Esophagus squamous epithelium (tissue), 5 donors: ENCODE measurements at regions not wholly inside any gene's neighbourhood (a gene's known extent, or its start where the extent isn't known, plus 50 kb on each side); places are given as distances from the start of the nearest gene placed in this dataset.

Source experiments
- DNase-seq: peaks from one replicate; lab custom pipeline; 2025; lab: John Stamatoyannopoulos, UW
- H3K27ac ChIP-seq, 4 donors: fragments of 200-600 bp; sonication (generic); one replicate each; pipeline ENCODE4 v1.5.1; 2016 to 2019; ENCODE audit warnings: mild to moderate bottlenecking in 1 of 4
- H3K27me3 ChIP-seq, 4 donors: fragments of 200-600 bp; sonication (generic); 1 replicate in 3 of 4; 2 replicates in 1 of 4; pipeline versions ENCODE4 v1.5.1 to v1.6.0; 2017 to 2021; ENCODE audit warnings: antibody characterized with exemption in 1 of 4
- H3K36me3 ChIP-seq, 3 donors: fragments of 200-600 bp; sonication (generic); one replicate each; pipeline ENCODE4 v1.5.1; 2016 to 2019
- H3K4me1 ChIP-seq, 3 donors: fragments of 200-600 bp; sonication (generic); one replicate each; pipeline ENCODE4 v1.5.1; 2017 to 2019
- H3K4me3 ChIP-seq, 4 donors: fragments of 200-600 bp; sonication (generic); 1 replicate in 3 of 4; 2 replicates in 1 of 4; pipeline ENCODE4 v1.5.1; 2016 to 2019; ENCODE audit warnings: mild to moderate bottlenecking in 2 of 4, moderate library complexity in 1 of 4
- H3K9me3 ChIP-seq, 3 donors: fragments of 200-600 bp; sonication (generic); one replicate each; pipeline ENCODE4 v1.5.1; 2016 to 2019
- POLR2A ChIP-seq, 4 donors: fragments of 450-650 bp; IDR thresholded peaks; one replicate each; pipeline ENCODE4 v1.6.1; 2017; ENCODE audit warnings: antibody characterized with exemption in 4 of 4, mild to moderate bottlenecking in 4 of 4, moderate library complexity in 3 of 4
- WGBS, 2 donors: methylation state at CpG; one replicate each; pipeline ENCODE4 v1.1.5; 2018; 5-methylcytosine and 5-hydroxymethylcytosine counted together
- intact Hi-C: fragments of 100-400 bp; cut with DNase I; formaldehyde crosslinking; loops from one replicate; pipeline ENCODE4 v1.15.0; 2022
- TF ChIP-seq, protein P1 (sequence below), 6 experiments: fragments of 450-650 bp in 4 of 6; fragments of 200-600 bp in 2 of 6; sonication (generic) in 2 of 6; IDR thresholded peaks; one replicate each; pipeline ENCODE4 v1.5.1; 2016 to 2019; ENCODE audit warnings: antibody characterized with exemption in 6 of 6, mild to moderate bottlenecking in 4 of 6, moderate library complexity in 4 of 6
- donor health status: DM: yes; HTN: yes; CAD: no.

DNA sequence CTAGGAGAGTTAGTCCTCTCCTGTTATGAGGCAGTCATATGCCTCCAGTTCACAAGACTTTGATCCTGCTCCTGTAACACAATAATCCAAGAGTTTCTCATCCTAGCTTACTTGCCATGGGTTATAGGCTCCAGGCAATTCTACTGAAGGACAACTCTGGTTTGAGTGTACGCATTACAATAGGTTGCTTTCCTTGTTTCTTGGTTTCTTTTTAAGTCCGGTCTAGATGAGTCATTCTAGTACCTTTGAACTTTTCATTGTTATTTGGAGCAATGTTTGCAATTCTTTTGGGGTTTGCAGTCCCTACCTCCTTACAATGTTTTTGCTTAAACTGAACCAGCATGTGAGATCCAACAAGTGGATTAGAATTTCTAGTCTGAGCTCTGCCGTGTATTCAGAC is 109.1 kb downstream of the ANAPC4 start:
- no peaks in the 10 kb centered on the region for H3K36me3 ChIP-seq
- H3K4me3 ChIP-seq, result no peak overlapping the region
- 20 to 34% methylated on average over 3 of the region's 3 CpGs for WGBS, 2 donors
- H3K27me3 ChIP-seq, result no peaks in the 10 kb centered on the region
- intact Hi-C loops, result no loop called here
- no peak for TF ChIP-seq POLR2A (IDR thresholded peaks at IDR 0.05)
- TF ChIP-seq, protein P1, sequence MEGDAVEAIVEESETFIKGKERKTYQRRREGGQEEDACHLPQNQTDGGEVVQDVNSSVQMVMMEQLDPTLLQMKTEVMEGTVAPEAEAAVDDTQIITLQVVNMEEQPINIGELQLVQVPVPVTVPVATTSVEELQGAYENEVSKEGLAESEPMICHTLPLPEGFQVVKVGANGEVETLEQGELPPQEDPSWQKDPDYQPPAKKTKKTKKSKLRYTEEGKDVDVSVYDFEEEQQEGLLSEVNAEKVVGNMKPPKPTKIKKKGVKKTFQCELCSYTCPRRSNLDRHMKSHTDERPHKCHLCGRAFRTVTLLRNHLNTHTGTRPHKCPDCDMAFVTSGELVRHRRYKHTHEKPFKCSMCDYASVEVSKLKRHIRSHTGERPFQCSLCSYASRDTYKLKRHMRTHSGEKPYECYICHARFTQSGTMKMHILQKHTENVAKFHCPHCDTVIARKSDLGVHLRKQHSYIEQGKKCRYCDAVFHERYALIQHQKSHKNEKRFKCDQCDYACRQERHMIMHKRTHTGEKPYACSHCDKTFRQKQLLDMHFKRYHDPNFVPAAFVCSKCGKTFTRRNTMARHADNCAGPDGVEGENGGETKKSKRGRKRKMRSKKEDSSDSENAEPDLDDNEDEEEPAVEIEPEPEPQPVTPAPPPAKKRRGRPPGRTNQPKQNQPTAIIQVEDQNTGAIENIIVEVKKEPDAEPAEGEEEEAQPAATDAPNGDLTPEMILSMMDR (IDR thresholded peaks at IDR 0.05), result no peak
- H3K9me3 ChIP-seq, result peaks cover 0 to 18% (median 12%) of the 10 kb centered on the region in 3 donors
- DNase-seq, result no peak
- H3K4me1 ChIP-seq, result peaks cover 0 to 32% (median 0%) of the 10 kb centered on the region in 3 donors
- no peak overlapping the region for H3K27ac ChIP-seq

DNA sequence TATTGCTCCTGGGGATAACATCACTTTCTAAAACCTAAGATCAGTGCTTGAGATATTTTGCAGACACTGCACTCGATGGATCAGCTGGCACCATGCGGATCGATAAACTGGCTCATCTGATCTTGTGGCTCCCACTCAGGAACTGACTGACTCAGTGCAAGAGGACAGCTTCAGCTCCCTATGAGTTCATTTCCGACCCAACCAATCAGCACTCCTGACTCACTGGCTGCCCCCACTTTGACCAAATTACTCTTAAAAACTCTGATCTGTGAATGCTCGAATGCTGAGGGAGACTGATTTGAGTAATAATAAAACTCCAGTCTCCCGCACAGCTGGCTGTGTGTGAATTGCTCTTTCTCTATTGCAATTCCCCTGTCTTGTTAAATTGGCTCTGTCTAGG is 110.1 kb downstream of the ANAPC4 start:
- 82 to 91% methylated on average over 6 of the region's 6 CpGs for WGBS, 2 donors
- no peak for DNase-seq
- Histone ChIP-seq H3K4me1 (peaks cover 0 to 32% (median 0%) of the 10 kb centered on the region in 3 donors), H3K9me3 (peaks cover 0 to 18% (median 12%) of the 10 kb centered on the region in 3 donors), H3K27ac (no peak overlapping the region), H3K4me3 (no peak overlapping the region), H3K27me3 (no peaks in the 10 kb centered on the region), H3K36me3 (no peaks in the 10 kb centered on the region)
- TF ChIP-seq, protein P1 (IDR thresholded peaks at IDR 0.05), result no peak
- TF ChIP-seq POLR2A (IDR thresholded peaks at IDR 0.05), result no peak
- intact Hi-C loops, result no loop called here

DNA sequence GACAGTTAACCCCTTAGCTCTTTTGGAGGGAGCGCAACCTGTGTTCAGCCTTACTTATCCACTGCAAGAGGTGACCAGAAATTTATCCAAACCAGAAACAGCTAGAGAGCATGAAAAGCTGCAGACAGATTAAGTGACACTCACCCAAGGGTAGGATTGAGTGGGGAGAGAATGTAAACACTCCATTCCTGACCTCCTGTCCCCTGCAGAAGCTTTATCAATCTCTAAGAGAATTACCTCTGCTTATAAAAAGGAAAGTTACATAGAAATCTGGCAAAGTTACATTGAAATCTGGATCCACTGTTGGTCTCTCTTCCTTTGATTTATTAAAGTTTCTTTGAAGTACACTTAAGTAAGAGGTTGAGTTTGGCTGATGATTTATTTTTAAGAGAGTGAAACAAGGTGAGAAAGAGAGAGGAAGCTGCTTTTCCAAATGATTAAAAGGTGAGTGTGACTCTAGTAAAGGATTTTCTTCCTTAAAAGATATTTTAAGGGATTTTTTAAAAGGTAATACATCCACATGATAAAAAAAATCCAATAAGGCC is 112.3 kb downstream of the ANAPC4 start:
- Histone ChIP-seq H3K4me3 (no peak overlapping the region), H3K4me1 (peaks cover 0 to 21% (median 0%) of the 10 kb centered on the region in 3 donors), H3K27me3 (no peaks in the 10 kb centered on the region), H3K9me3 (peaks cover 0 to 18% (median 12%) of the 10 kb centered on the region in 3 donors), H3K36me3 (no peaks in the 10 kb centered on the region), H3K27ac (no peak overlapping the region)
- DNase-seq, result no peak
- WGBS, 2 donors, result 75 to 100% methylated on average over 1 of the region's 1 CpG
- TF ChIP-seq POLR2A (IDR thresholded peaks at IDR 0.05), result no peak
- TF ChIP-seq, protein P1 (IDR thresholded peaks at IDR 0.05), result no peak
- intact Hi-C loops, result no loop called here

DNA sequence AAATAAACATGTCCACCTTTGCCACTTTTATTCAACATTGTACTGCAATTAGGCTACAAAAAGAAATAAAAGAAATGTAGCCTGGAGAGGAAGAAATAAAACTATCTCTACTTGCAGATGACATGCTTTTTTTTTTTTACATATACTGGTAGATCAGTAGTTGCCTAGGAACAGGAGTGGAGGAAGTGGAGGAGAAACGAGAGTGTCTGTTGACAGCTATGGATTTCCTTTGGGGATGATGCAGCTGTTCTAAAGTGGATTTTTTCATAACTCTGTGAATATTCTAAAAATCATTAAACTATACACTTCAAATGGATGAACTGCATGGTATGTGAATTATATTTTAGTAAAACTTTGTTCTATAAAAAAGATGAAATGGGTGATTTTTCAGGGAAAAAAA is 116.4 kb downstream of the ANAPC4 start:
- WGBS, 2 donors, result 17 to 23% methylated on average over 1 of the region's 1 CpG
- H3K27me3 ChIP-seq, result no peaks in the 10 kb centered on the region

DNA sequence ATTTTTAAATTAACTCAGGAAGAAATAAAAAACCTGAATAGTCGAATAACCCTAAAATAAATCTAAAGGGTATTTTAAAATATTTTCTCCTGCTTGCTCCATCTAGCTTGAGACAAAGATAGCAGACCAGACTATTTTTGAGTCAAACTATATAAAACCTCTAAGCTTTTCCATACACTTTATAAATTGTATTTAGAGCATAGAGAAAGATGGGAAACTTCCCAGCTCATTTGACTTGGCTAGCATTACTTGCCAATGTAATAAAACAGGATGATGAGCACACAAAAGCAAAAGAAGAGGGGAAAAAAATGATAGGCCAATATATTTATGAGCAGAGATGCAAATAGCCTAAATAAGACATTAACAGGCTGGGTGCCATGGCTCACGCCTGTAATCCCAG is 117.1 kb downstream of the ANAPC4 start:
- no peaks in the 10 kb centered on the region for H3K36me3 ChIP-seq
- 70 to 78% methylated on average over 2 of the region's 2 CpGs for WGBS, 2 donors
- DNase-seq, result no peak
- no peaks in the 10 kb centered on the region for H3K9me3 ChIP-seq
- H3K4me3 ChIP-seq, result no peak overlapping the region
- no peak for TF ChIP-seq POLR2A (IDR thresholded peaks at IDR 0.05)
- TF ChIP-seq, protein P1 (IDR thresholded peaks at IDR 0.05), result no peak
- intact Hi-C loops, result no loop called here
- H3K27ac ChIP-seq, result no peak overlapping the region
- no peaks in the 10 kb centered on the region for H3K4me1 ChIP-seq
- no peaks in the 10 kb centered on the region for H3K27me3 ChIP-seq

More for the DNA sequence above, 116.4 kb downstream of the ANAPC4 start:
- Histone ChIP-seq H3K36me3 (no peaks in the 10 kb centered on the region), H3K4me3 (no peak overlapping the region), H3K4me1 (no peaks in the 10 kb centered on the region), H3K9me3 (peaks cover 0 to 1% (median 0%) of the 10 kb centered on the region in 3 donors), H3K27ac (no peak overlapping the region)
- DNase-seq, result no peak
- no peak for TF ChIP-seq POLR2A (IDR thresholded peaks at IDR 0.05)
- TF ChIP-seq, protein P1 (IDR thresholded peaks at IDR 0.05), result no peak
- intact Hi-C loops, result no loop called here
